Neural cell (in vitro differentiated cells): ENCODE measurements at regions not wholly inside any gene's neighbourhood (a gene's known extent, or its start where the extent isn't known, plus 50 kb on each side); places are given as distances from the start of the nearest gene placed in this dataset.

Experiments used
- H2AFZ ChIP-seq: fragments of 200-600, 300-800 bp; sonication (generic), shearing (Covaris generic); 2 replicates; pipeline ENCODE4 v1.6.0; 2014; ENCODE audit warnings: low read depth, mild to moderate bottlenecking, antibody characterized with exemption, low read length, moderate library complexity
- H3F3A ChIP-seq: fragments of 200-600 bp; shearing (Covaris generic); 2 replicates; pipeline ENCODE4 v1.6.1; 2016; ENCODE audit warnings: mild to moderate bottlenecking, moderate library complexity, mixed read lengths, antibody characterized with exemption, low read length; ENCODE audit not compliant: insufficient read depth, poor library complexity, severe bottlenecking
- H3K27ac ChIP-seq: fragments of 200-600, 300-800 bp; sonication (generic), shearing (Covaris generic); 2 replicates; pipeline ENCODE4 v1.5.1; 2014; ENCODE audit warnings: mild to moderate bottlenecking, low read length, moderate library complexity
- H3K27me3 ChIP-seq: fragments of 300-800, 200-600 bp; sonication (generic), shearing (Covaris generic); 2 replicates; pipeline ENCODE4 v1.6.0; 2014; ENCODE audit warnings: mild to moderate bottlenecking, low read depth, low read length, moderate library complexity; ENCODE audit not compliant: insufficient read depth
- H3K36me3 ChIP-seq: fragments of 300-800, 200-600 bp; sonication (generic), shearing (Covaris generic); 2 replicates; pipeline ENCODE4 v1.5.1; 2014; ENCODE audit warnings: mild to moderate bottlenecking, antibody characterized with exemption, low read length, moderate library complexity; ENCODE audit not compliant: insufficient read depth
- H3K4me2 ChIP-seq: fragments of 300-800, 200-600 bp; sonication (generic), shearing (Covaris generic); 2 replicates; pipeline ENCODE4 v1.6.0; 2014; ENCODE audit warnings: mild to moderate bottlenecking, low read length
- H3K4me3 ChIP-seq: fragments of 300-800, 200-600 bp; sonication (generic), shearing (Covaris generic); 2 replicates; pipeline ENCODE4 v1.5.1; 2014; ENCODE audit warnings: mild to moderate bottlenecking, low read length, moderate library complexity
- H3K79me2 ChIP-seq: fragments of 200-600 bp; shearing (Covaris generic); replicated peaks from 2 replicates; pipeline ENCODE4 v1.6.0; 2014; ENCODE audit warnings: mild to moderate bottlenecking, low read length, moderate library complexity; ENCODE audit not compliant: insufficient read depth
- H3K9ac ChIP-seq: fragments of 300-800, 200-600 bp; sonication (generic), shearing (Covaris generic); 2 replicates; pipeline ENCODE4 v1.6.1; 2016; ENCODE audit warnings: mild to moderate bottlenecking, low read length, mixed read lengths
- H3K9me2 ChIP-seq: fragments of 200-600 bp; shearing (Covaris generic); 2 replicates; pipeline ENCODE4 v1.6.1; 2016; ENCODE audit warnings: mild to moderate bottlenecking, low read length, mixed read lengths; ENCODE audit not compliant: insufficient read depth
- H3K9me3 ChIP-seq: fragments of 200-600, 300-800 bp; sonication (generic), shearing (Covaris generic); 2 replicates; pipeline ENCODE4 v1.6.1; 2016; ENCODE audit warnings: mild to moderate bottlenecking, mixed run types, low read length, moderate library complexity, mixed read lengths
- H4K20me1 ChIP-seq: fragments of 200-600 bp; shearing (Covaris generic); 2 replicates; pipeline ENCODE4 v1.6.1; 2016; ENCODE audit warnings: mild to moderate bottlenecking, mixed run types; ENCODE audit not compliant: insufficient read depth
- CTCF ChIP-seq: fragments of 450-650 bp; IDR thresholded peaks from 2 replicates; pipeline ENCODE4 v1.5.1; 2014; ENCODE audit warnings: antibody characterized with exemption, mild to moderate bottlenecking, moderate library complexity; ENCODE audit not compliant: poor library complexity, severe bottlenecking
- EP300 ChIP-seq: fragments of 450-650 bp; conservative IDR thresholded peaks from 2 replicates; pipeline ENCODE4 v1.6.1; 2014; ENCODE audit warnings: antibody characterized with exemption, mild to moderate bottlenecking, moderate library complexity; ENCODE audit not compliant: poor library complexity, severe bottlenecking
- EZH2 ChIP-seq: fragments of 200-600, 300-800 bp; shearing (Covaris generic), sonication (generic); IDR thresholded peaks from 2 replicates; pipeline ENCODE4 v1.6.1; 2014; ENCODE audit warnings: antibody characterized with exemption, low read length, borderline replicate concordance, mild to moderate bottlenecking; ENCODE audit not compliant: insufficient read depth, poor library complexity, severe bottlenecking
- MXI1 ChIP-seq: fragments of 450-650 bp; conservative IDR thresholded peaks from 2 replicates; pipeline ENCODE4 v1.6.1; 2014; ENCODE audit warnings: antibody characterized with exemption, mild to moderate bottlenecking; ENCODE audit not compliant: poor library complexity, severe bottlenecking
- POLR2AphosphoS5 ChIP-seq: IDR thresholded peaks from 2 replicates; pipeline ENCODE4 v1.6.1; 2012
- RAD21 ChIP-seq: fragments of 450-650 bp; conservative IDR thresholded peaks from 2 replicates; pipeline ENCODE4 v1.6.1; 2014; ENCODE audit warnings: antibody characterized with exemption, mild to moderate bottlenecking, moderate library complexity
- SMC3 ChIP-seq: fragments of 450-650 bp; conservative IDR thresholded peaks from 2 replicates; pipeline ENCODE4 v1.6.1; 2014; ENCODE audit warnings: antibody characterized with exemption, mild to moderate bottlenecking, moderate library complexity; ENCODE audit not compliant: poor library complexity
- TAF1 ChIP-seq: IDR thresholded peaks from 2 replicates; pipeline ENCODE4 v1.6.1; 2012; ENCODE audit warnings: low read depth
- TF ChIP-seq, protein P1 (sequence below): IDR thresholded peaks from 2 replicates; pipeline ENCODE4 v1.6.1; 2012; ENCODE audit warnings: borderline replicate concordance

GRCh38 chr10:29897999-29898716 lies 161.2 kb downstream of the JCAD start:
- Histone ChIP-seq H4K20me1 (no peaks in the 10 kb centered on the region), H3K36me3 (no peaks in the 10 kb centered on the region), H2AFZ (no peak overlapping the region), H3K27ac (no peak overlapping the region), H3K9me3 (no peaks in the 10 kb centered on the region), H3K9me2 (no peaks in the 10 kb centered on the region), H3K79me2 (no peaks in the 10 kb centered on the region), H3K9ac (no peak overlapping the region), H3K4me2 (no peak overlapping the region), H3F3A (no peaks in the 10 kb centered on the region), H3K4me3 (no peak overlapping the region), H3K27me3 (no peaks in the 10 kb centered on the region)
- TF ChIP-seq POLR2AphosphoS5 (no peak), TAF1 (no peak), RAD21 (no peak), EZH2 (no peak), SMC3 (no peak), EP300 (no peak)
- TF ChIP-seq, protein P1, sequence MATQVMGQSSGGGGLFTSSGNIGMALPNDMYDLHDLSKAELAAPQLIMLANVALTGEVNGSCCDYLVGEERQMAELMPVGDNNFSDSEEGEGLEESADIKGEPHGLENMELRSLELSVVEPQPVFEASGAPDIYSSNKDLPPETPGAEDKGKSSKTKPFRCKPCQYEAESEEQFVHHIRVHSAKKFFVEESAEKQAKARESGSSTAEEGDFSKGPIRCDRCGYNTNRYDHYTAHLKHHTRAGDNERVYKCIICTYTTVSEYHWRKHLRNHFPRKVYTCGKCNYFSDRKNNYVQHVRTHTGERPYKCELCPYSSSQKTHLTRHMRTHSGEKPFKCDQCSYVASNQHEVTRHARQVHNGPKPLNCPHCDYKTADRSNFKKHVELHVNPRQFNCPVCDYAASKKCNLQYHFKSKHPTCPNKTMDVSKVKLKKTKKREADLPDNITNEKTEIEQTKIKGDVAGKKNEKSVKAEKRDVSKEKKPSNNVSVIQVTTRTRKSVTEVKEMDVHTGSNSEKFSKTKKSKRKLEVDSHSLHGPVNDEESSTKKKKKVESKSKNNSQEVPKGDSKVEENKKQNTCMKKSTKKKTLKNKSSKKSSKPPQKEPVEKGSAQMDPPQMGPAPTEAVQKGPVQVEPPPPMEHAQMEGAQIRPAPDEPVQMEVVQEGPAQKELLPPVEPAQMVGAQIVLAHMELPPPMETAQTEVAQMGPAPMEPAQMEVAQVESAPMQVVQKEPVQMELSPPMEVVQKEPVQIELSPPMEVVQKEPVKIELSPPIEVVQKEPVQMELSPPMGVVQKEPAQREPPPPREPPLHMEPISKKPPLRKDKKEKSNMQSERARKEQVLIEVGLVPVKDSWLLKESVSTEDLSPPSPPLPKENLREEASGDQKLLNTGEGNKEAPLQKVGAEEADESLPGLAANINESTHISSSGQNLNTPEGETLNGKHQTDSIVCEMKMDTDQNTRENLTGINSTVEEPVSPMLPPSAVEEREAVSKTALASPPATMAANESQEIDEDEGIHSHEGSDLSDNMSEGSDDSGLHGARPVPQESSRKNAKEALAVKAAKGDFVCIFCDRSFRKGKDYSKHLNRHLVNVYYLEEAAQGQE: no peak

GRCh38 chr10:29897430-29897829 lies 162.0 kb downstream of the JCAD start:
- no peaks in the 10 kb centered on the region for H3K36me3 ChIP-seq
- H3K9me2 ChIP-seq: no peaks in the 10 kb centered on the region
- H3K4me3 ChIP-seq: no peak overlapping the region
- H3K27me3 ChIP-seq: no peaks in the 10 kb centered on the region
- no peaks in the 10 kb centered on the region for H3K79me2 ChIP-seq
- H3K4me2 ChIP-seq: no peak overlapping the region
- H3K9ac ChIP-seq: no peak overlapping the region
- TF ChIP-seq RAD21 (no peak), EZH2 (no peak), POLR2AphosphoS5 (no peak)
- no peak overlapping the region for H2AFZ ChIP-seq
- H3K9me3 ChIP-seq: no peaks in the 10 kb centered on the region
- no peaks in the 10 kb centered on the region for H4K20me1 ChIP-seq
- no peaks in the 10 kb centered on the region for H3F3A ChIP-seq
- H3K27ac ChIP-seq: no peak overlapping the region

- Histone ChIP-seq H3K27ac (no peak overlapping the region), H3F3A (no peaks in the 10 kb centered on the region), H3K9me2 (no peaks in the 10 kb centered on the region), H3K4me3 (no peak overlapping the region), H4K20me1 (no peaks in the 10 kb centered on the region), H2AFZ (no peak overlapping the region), H3K27me3 (no peaks in the 10 kb centered on the region), H3K9me3 (no peaks in the 10 kb centered on the region), H3K9ac (no peak overlapping the region), H3K36me3 (no peaks in the 10 kb centered on the region), H3K4me2 (no peak overlapping the region), H3K79me2 (no peaks in the 10 kb centered on the region)
- TF ChIP-seq, protein P1: no peak
- TF ChIP-seq SMC3 (no peak), EZH2 (no peak), MXI1 (no peak), EP300 (no peak), POLR2AphosphoS5 (no peak), RAD21 (no peak), CTCF (no peak), TAF1 (no peak)
These were observed 163.3 kb downstream of the JCAD start for GRCh38 chr10:29896053-29896452.
